Bronchial epithelial cell (primary cell): ENCODE measurements at regions not wholly inside any gene's neighbourhood (a gene's known extent, or its start where the extent isn't known, plus 50 kb on each side); places are given as distances from the start of the nearest gene placed in this dataset.

Experiments used
- DNase-seq: peaks from one replicate; pipeline ENCODE4 v3.0.0-alpha.2; 2010; ENCODE audit warnings: low read depth
- FAIRE-seq: peaks from 2 replicates; lab custom pipeline; 2011; peaks lifted over from hg19 to GRCh38; lab: Jason Lieb, UNC
- H3K27me3 ChIP-seq: 2 replicates; pipeline ENCODE4 v1.5.1; 2011; ENCODE audit warnings: low read length; ENCODE audit not compliant: control insufficient read depth, insufficient read depth
- H3K36me3 ChIP-seq: 2 replicates; pipeline ENCODE4 v1.5.1; 2011; ENCODE audit warnings: low read length; ENCODE audit not compliant: control insufficient read depth, insufficient read depth
- H3K4me3 ChIP-seq: 2 replicates; pipeline ENCODE4 v1.5.1; 2011; ENCODE audit warnings: mild to moderate bottlenecking, low read depth, low read length, control low read depth
- CTCF ChIP-seq: IDR thresholded peaks from 2 replicates; pipeline ENCODE4 v1.5.1; 2011; ENCODE audit warnings: mild to moderate bottlenecking, moderate library complexity, low read length, control low read depth, inconsistent platforms; ENCODE audit not compliant: insufficient read depth, severe bottlenecking

DNA sequence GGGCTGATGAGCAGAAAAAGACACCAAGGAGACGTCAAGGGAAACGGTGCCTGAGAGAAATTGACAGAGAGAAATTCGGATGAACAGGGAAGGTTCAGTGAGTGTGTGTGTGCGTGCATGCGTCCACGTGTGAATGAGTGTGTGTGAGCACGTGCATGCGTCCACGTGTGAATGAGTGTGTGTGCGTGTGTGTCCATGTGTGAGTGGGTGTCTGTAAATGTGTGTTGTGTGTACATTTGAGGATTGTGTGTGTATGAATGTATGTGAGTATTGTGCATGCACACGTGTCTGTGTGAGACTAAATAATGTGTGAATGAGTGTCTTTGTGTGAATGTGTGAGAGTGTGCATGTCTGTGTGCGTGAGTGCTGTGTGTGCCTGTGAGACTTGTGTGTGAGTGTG, 137.4 kb upstream of the MED13L start:
- DNase-seq, result no peak
- Histone ChIP-seq H3K4me3 (no peak overlapping the region), H3K36me3 (no peaks in the 10 kb centered on the region), H3K27me3 (no peaks in the 10 kb centered on the region)
- FAIRE-seq, result no peak
- no peak for TF ChIP-seq CTCF

GRCh38 chr12:116415408-116416108, 138.1 kb upstream of the MED13L start:
- H3K27me3 ChIP-seq, result peaks cover 2% of the 10 kb centered on the region
- H3K4me3 ChIP-seq, result no peak overlapping the region
- DNase-seq (no peak), FAIRE-seq (peak; percentile 90)
- H3K36me3 ChIP-seq, result no peaks in the 10 kb centered on the region
- TF ChIP-seq CTCF, result no peak

- FAIRE-seq (no peak), DNase-seq (no peak)
- Histone ChIP-seq H3K36me3 (no peaks in the 10 kb centered on the region), H3K4me3 (no peak overlapping the region), H3K27me3 (peaks cover 2% of the 10 kb centered on the region)
- TF ChIP-seq CTCF, result no peak
Measured at GRCh38 chr12:116416166-116416565, 138.7 kb upstream of the MED13L start.

DNA sequence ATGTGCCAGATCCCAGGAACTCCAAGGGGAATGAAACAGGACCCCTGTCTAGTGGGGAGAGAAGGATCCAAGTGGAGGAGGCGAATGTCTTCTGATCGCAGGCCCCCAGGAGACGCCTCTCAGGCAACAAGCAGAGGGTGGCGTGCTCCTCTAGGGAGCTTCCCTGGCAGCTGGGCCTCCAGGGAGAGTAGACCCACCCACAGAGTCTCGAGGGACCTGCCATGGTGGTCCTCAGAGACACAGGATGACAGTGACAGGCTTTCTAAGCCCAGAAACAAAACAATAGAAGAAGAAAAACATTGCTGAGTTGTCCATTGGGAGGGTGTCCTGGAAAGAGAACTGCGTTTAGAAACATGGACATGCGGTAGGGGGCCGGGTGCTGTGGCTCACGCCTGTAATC, 140.6 kb upstream of the MAP1LC3B2 start:
- Histone ChIP-seq H3K27me3 (peaks cover 2% of the 10 kb centered on the region), H3K36me3 (no peaks in the 10 kb centered on the region), H3K4me3 (no peak overlapping the region)
- no peak for TF ChIP-seq CTCF
- no peak for FAIRE-seq
- DNase-seq, result no peak

- Histone ChIP-seq H3K4me3 (no peak overlapping the region), H3K36me3 (no peaks in the 10 kb centered on the region), H3K27me3 (peaks cover 2% of the 10 kb centered on the region)
- DNase-seq, result no peak
- FAIRE-seq, result peak; percentile 40
- TF ChIP-seq CTCF, result no peak
Measured at GRCh38 chr12:116420227-116420880, 138.8 kb upstream of the MAP1LC3B2 start.
